BLaER1 treated with 17β-estradiol and CSF1 and Interleukin-3, amounts not matched to agents 10 nM and 100 nM (cell line): ENCODE measurements at regions not wholly inside any gene's neighbourhood (a gene's known extent, or its start where the extent isn't known, plus 50 kb on each side); places are given as distances from the start of the nearest gene placed in this dataset.
"Not testable (repeated sequence)": the region's sequence is repeated elsewhere in the genome, so short reads cannot be mapped to it uniquely, and the experiment has no call there.

Source experiments
- H3K27ac ChIP-seq, 11 experiments: shearing (Covaris generic); formaldehyde crosslinking; 2 replicates each; pipeline ENCODE4 v1.8.1; 2022
- H3K27me3 ChIP-seq, 11 experiments: shearing (Covaris generic); formaldehyde crosslinking; 2 replicates each; pipeline ENCODE4 v1.8.1; 2022
- H3K36me3 ChIP-seq, 11 experiments: shearing (Covaris generic); formaldehyde crosslinking; 2 replicates each; pipeline ENCODE4 v1.8.1; 2022
- H3K4me1 ChIP-seq, 10 experiments: shearing (Covaris generic); formaldehyde crosslinking; 2 replicates each; pipeline ENCODE4 v1.8.1; 2022
- H3K4me2 ChIP-seq, 11 experiments: shearing (Covaris generic); formaldehyde crosslinking; 2 replicates each; pipeline ENCODE4 v1.8.1; 2022
- H3K4me3 ChIP-seq, 10 experiments: shearing (Covaris generic); formaldehyde crosslinking; 2 replicates each; pipeline ENCODE4 v1.8.1; 2022
- H3K9ac ChIP-seq, 11 experiments: shearing (Covaris generic); formaldehyde crosslinking; 2 replicates each; pipeline ENCODE4 v1.8.1; 2022
- H3K9me3 ChIP-seq, 11 experiments: shearing (Covaris generic); formaldehyde crosslinking; replicated peaks in 1 of 11; 2 replicates each; pipeline ENCODE4 v1.8.1; 2022
- H4K20me1 ChIP-seq, 11 experiments: shearing (Covaris generic); formaldehyde crosslinking; 2 replicates each; pipeline ENCODE4 v1.8.1; 2022
- Cebpa-rat ChIP-seq, 11 experiments: shearing (Covaris generic); IDR thresholded peaks; 2 replicates each; pipeline ENCODE4 v1.8.1; 2022

GRCh38 chr17:5769593-5770354 lies 185.5 kb upstream of the NLRP1 start:
- H3K9ac ChIP-seq, result no peak overlapping the region
- no peak for TF ChIP-seq Cebpa-rat (IDR thresholded peaks at IDR 0.05)

GRCh38 chr17:5770441-5771270 lies 186.3 kb upstream of the NLRP1 start:
- no peaks in the 10 kb centered on the region for H3K9me3 ChIP-seq
- no peak overlapping the region for H3K9ac ChIP-seq
- TF ChIP-seq Cebpa-rat (IDR thresholded peaks at IDR 0.05), result no peak
- H4K20me1 ChIP-seq, result no peaks in the 10 kb centered on the region
- peak overlapping the region in 1 of 11 experiments; percentile 6; a peak in 1 of 22 replicates for H3K27ac ChIP-seq
- peak overlapping the region in 4 of 11 experiments; percentile 7 to 59 (median 46); a peak in 6 of 22 replicates for H3K4me2 ChIP-seq
- H3K27me3 ChIP-seq, result 0 out of 22 replicates have a peak, but pooled peaks cover 0 to 3% (median 0%) of the 10 kb centered on the region in 11 experiments
- no peak overlapping the region for H3K4me3 ChIP-seq
- H3K4me1 ChIP-seq, result peaks cover 0 to 15% (median 10%) of the 10 kb centered on the region in 10 experiments; a peak in 17 of 20 replicates
- H3K36me3 ChIP-seq, result no peaks in the 10 kb centered on the region

More at GRCh38 chr17:5769593-5770354, 185.5 kb upstream of the NLRP1 start:
- peaks cover 0 to 15% (median 9%) of the 10 kb centered on the region in 10 experiments; a peak in 16 of 20 replicates for H3K4me1 ChIP-seq
- 0 out of 22 replicates have a peak, but pooled peaks cover 0 to 3% (median 0%) of the 10 kb centered on the region in 11 experiments for H3K27me3 ChIP-seq
- H3K4me3 ChIP-seq, result no peak overlapping the region
- H3K27ac ChIP-seq, result peak overlapping the region in 1 of 11 experiments; percentile 6; a peak in 1 of 22 replicates
- H4K20me1 ChIP-seq, result no peaks in the 10 kb centered on the region
- H3K36me3 ChIP-seq, result no peaks in the 10 kb centered on the region
- peak overlapping the region in 10 of 11 experiments; percentile 1 to 59 (median 32); a peak in 14 of 22 replicates for H3K4me2 ChIP-seq
- H3K9me3 ChIP-seq, result no peaks in the 10 kb centered on the region

- H3K4me1 ChIP-seq, result peaks cover 0 to 18% (median 15%) of the 10 kb centered on the region in 10 experiments; a peak in 17 of 20 replicates
- H3K4me2 ChIP-seq, H3K27me3 ChIP-seq, H3K4me3 ChIP-seq, H3K36me3 ChIP-seq, H3K27ac ChIP-seq, H3K9me3 ChIP-seq, H3K9ac ChIP-seq, H4K20me1 ChIP-seq: not testable (repeated sequence)
Observed at GRCh38 chr17:5771271-5771577, 186.9 kb upstream of the NLRP1 start.

GRCh38 chr17:5772017-5772416 lies 187.7 kb upstream of the NLRP1 start:
- not testable (repeated sequence) for H3K4me2 ChIP-seq, H3K36me3 ChIP-seq, H3K27me3 ChIP-seq, H3K4me3 ChIP-seq, H4K20me1 ChIP-seq, H3K9ac ChIP-seq, H3K9me3 ChIP-seq, H3K27ac ChIP-seq
- peaks cover 0 to 21% (median 18%) of the 10 kb centered on the region in 10 experiments; a peak in 17 of 20 replicates for H3K4me1 ChIP-seq

GRCh38 chr17:5772720-5773119 lies 188.4 kb upstream of the NLRP1 start:
- H4K20me1 ChIP-seq, result no peaks in the 10 kb centered on the region
- no peak overlapping the region for H3K4me2 ChIP-seq
- H3K9ac ChIP-seq, result no peak overlapping the region
- H3K27me3 ChIP-seq, result 0 out of 22 replicates have a peak, but pooled peaks cover 0 to 3% (median 0%) of the 10 kb centered on the region in 11 experiments
- no peak overlapping the region for H3K4me3 ChIP-seq
- no peaks in the 10 kb centered on the region for H3K9me3 ChIP-seq
- H3K27ac ChIP-seq, result no peak overlapping the region
- no peak for TF ChIP-seq Cebpa-rat (IDR thresholded peaks at IDR 0.05)
- H3K4me1 ChIP-seq, result peaks cover 0 to 21% (median 18%) of the 10 kb centered on the region in 10 experiments; a peak in 17 of 20 replicates
- no peaks in the 10 kb centered on the region for H3K36me3 ChIP-seq

GRCh38 chr17:5773816-5774360 lies 189.6 kb upstream of the NLRP1 start:
- Histone ChIP-seq H4K20me1 (no peaks in the 10 kb centered on the region), H3K27ac (no peak overlapping the region), H3K36me3 (no peaks in the 10 kb centered on the region), H3K9me3 (no peaks in the 10 kb centered on the region), H3K4me3 (no peak overlapping the region), H3K4me1 (peaks cover 0 to 21% (median 18%) of the 10 kb centered on the region in 10 experiments; a peak in 17 of 20 replicates), H3K4me2 (no peak overlapping the region), H3K9ac (no peak overlapping the region), H3K27me3 (0 out of 22 replicates have a peak, but pooled peaks cover 0 to 3% (median 0%) of the 10 kb centered on the region in 11 experiments)
- no peak for TF ChIP-seq Cebpa-rat (IDR thresholded peaks at IDR 0.05)

GRCh38 chr17:5775098-5775497 lies 190.8 kb upstream of the NLRP1 start:
- Histone ChIP-seq H3K36me3 (no peaks in the 10 kb centered on the region), H3K27me3 (no peaks in the 10 kb centered on the region), H4K20me1 (no peaks in the 10 kb centered on the region), H3K4me3 (no peak overlapping the region), H3K9me3 (no peaks in the 10 kb centered on the region), H3K9ac (no peak overlapping the region), H3K4me1 (peaks cover 0 to 11% (median 10%) of the 10 kb centered on the region in 10 experiments; a peak in 13 of 20 replicates), H3K27ac (no peak overlapping the region), H3K4me2 (no peak overlapping the region)
- TF ChIP-seq Cebpa-rat (IDR thresholded peaks at IDR 0.05), result no peak

- peaks cover 20 to 25% (median 21%) of the 10 kb centered on the region in 11 experiments for H3K9me3 ChIP-seq
- no peaks in the 10 kb centered on the region for H3K27me3 ChIP-seq
- no peak for TF ChIP-seq Cebpa-rat (IDR thresholded peaks at IDR 0.05)
- no peak overlapping the region for H3K9ac ChIP-seq
- H3K4me3 ChIP-seq, result no peak overlapping the region
- no peak overlapping the region for H3K4me2 ChIP-seq
- H3K4me1 ChIP-seq, result peaks cover 8 to 22% (median 20%) of the 10 kb centered on the region in 10 experiments
- H3K27ac ChIP-seq, result no peak overlapping the region
- no peaks in the 10 kb centered on the region for H4K20me1 ChIP-seq
- H3K36me3 ChIP-seq, result no peaks in the 10 kb centered on the region
Observed at GRCh38 chr17:5780476-5780875, 196.2 kb upstream of the NLRP1 start.
